Gastrocnemius medialis (tissue), 4 donors: ENCODE measurements at regions not wholly inside any gene's neighbourhood (a gene's known extent, or its start where the extent isn't known, plus 50 kb on each side); places are given as distances from the start of the nearest gene placed in this dataset.
A peak's percentile ranks its signal among the peaks of the same experiment; 100 is the strongest.

Source experiments
- ATAC-seq, 2 donors: fragments of 150-250 bp; one replicate each; pipeline ENCODE4 v1.9.1; 2016
- DNase-seq, 2 donors: peaks; one replicate each; pipeline ENCODE4 v3.0.0-alpha.2; 2019
- H3K27ac ChIP-seq, 4 donors: fragments of 200-600 bp; sonication (generic); 1 replicate in 1 of 4; 2 replicates in 3 of 4; pipeline ENCODE4 v1.5.1; 2016 to 2018; ENCODE audit warnings: mild to moderate bottlenecking in 2 of 4, moderate library complexity in 1 of 4
- H3K27me3 ChIP-seq, 3 donors: fragments of 200-600 bp; sonication (generic) in 2 of 3; 1 replicate in 1 of 3; 2 replicates in 2 of 3; pipeline versions ENCODE4 v1.5.1 to v1.6.0; 2016 to 2019; ENCODE audit warnings: mild to moderate bottlenecking in 1 of 3, moderate library complexity in 1 of 3
- H3K36me3 ChIP-seq, 2 donors: fragments of 200-600 bp; sonication (generic) in 1 of 2; one replicate each; pipeline ENCODE4 v1.5.1; 2017 to 2018
- H3K4me1 ChIP-seq, 2 donors: fragments of 200-600 bp; sonication (generic) in 1 of 2; one replicate each; pipeline ENCODE4 v1.5.1; 2016 to 2017; ENCODE audit warnings: mild to moderate bottlenecking in 2 of 2
- H3K4me3 ChIP-seq, 4 donors: fragments of 200-600 bp; sonication (generic) in 3 of 4; 1 replicate in 1 of 4; 2 replicates in 3 of 4; pipeline ENCODE4 v1.5.1; 2016 to 2019; ENCODE audit warnings: mild to moderate bottlenecking in 2 of 4
- H3K9me3 ChIP-seq, 3 donors: fragments of 200-600 bp; sonication (generic) in 2 of 3; 1 replicate in 1 of 3; 2 replicates in 2 of 3; pipeline ENCODE4 v1.5.1; 2016 to 2019
- POLR2A ChIP-seq, 2 donors: fragments of 450-650 bp; IDR thresholded peaks; one replicate each; pipeline ENCODE4 v1.6.1; 2017; ENCODE audit warnings: antibody characterized with exemption in 2 of 2, mild to moderate bottlenecking in 2 of 2, moderate library complexity in 2 of 2
- in situ Hi-C, 4 donors: fragments of 200-750 bp; cut with MboI; loops; one replicate each; pipeline versions ENCODE4 v1.15.0 to v1.8.0; 2017; ENCODE audit warnings: low sequenced_read_pairs in 4 of 4
- intact Hi-C: fragments of 100-400 bp; cut with DNase I; formaldehyde crosslinking; loops from one replicate; pipeline ENCODE4 v1.15.1; 2023; ENCODE audit warnings: low total_unique reads
- TF ChIP-seq, protein P1 (sequence below), 5 experiments: fragments of 450-650 bp in 3 of 5; fragments of 200-600 bp in 2 of 5; sonication (generic) in 2 of 5; IDR thresholded peaks in 4 of 5; conservative IDR thresholded peaks in 1 of 5; 1 replicate in 4 of 5; 2 replicates in 1 of 5; pipeline ENCODE4 v1.5.1; 2016 to 2019; ENCODE audit warnings: antibody characterized with exemption in 5 of 5, mild to moderate bottlenecking in 3 of 5, moderate library complexity in 3 of 5

DNA sequence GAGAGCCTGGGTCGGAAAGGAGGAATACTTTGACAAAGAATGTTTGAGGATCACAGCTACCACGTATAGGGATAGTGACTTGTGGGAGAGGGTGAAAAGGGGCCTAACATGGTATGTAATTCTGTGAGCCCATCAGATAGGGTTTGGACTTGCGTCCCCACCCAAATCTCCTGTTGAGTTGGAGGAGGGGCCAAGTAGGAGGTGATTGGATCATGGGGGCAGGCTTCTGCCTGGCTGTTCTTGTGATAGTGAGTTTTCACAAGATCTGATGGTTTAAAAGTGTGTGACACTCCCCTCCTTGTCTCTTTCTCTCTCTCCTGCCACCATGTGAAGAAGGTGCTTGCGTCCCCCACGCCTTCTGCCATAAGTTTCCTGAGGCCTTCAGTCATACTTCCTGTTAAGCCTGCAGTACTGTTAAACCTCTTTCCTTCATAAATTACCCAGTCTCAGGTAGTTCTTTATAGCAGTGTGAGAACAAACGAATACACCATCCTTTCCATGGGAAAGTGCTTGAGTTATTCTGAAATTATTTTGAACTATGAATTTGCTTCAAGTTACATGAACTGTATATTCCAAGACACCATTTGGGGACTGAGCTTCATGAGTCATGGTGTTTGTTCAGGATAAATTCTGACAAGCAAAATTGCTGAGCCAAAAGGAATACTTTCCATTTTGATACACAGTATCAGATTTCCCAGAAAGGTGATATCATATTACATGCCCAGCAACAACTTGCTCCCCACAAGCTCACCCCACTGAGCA, 68.8 kb upstream of the SSBP2 start:
- H3K9me3 ChIP-seq, result no peaks in the 10 kb centered on the region
- no peak overlapping the region for H3K4me3 ChIP-seq
- H3K27ac ChIP-seq, result peak overlapping the region in 2 of 4 donors; percentile 7 to 47
- H3K27me3 ChIP-seq, result no peaks in the 10 kb centered on the region
- DNase-seq (no peak), ATAC-seq (peak; percentile 23 to 33)
- H3K36me3 ChIP-seq, result no peaks in the 10 kb centered on the region
- intact Hi-C loops (no loop called here), in situ Hi-C loops (no loop called here)
- TF ChIP-seq, protein P1, sequence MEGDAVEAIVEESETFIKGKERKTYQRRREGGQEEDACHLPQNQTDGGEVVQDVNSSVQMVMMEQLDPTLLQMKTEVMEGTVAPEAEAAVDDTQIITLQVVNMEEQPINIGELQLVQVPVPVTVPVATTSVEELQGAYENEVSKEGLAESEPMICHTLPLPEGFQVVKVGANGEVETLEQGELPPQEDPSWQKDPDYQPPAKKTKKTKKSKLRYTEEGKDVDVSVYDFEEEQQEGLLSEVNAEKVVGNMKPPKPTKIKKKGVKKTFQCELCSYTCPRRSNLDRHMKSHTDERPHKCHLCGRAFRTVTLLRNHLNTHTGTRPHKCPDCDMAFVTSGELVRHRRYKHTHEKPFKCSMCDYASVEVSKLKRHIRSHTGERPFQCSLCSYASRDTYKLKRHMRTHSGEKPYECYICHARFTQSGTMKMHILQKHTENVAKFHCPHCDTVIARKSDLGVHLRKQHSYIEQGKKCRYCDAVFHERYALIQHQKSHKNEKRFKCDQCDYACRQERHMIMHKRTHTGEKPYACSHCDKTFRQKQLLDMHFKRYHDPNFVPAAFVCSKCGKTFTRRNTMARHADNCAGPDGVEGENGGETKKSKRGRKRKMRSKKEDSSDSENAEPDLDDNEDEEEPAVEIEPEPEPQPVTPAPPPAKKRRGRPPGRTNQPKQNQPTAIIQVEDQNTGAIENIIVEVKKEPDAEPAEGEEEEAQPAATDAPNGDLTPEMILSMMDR (IDR thresholded peaks at IDR 0.05 in 4 of 5, conservative IDR thresholded peaks at IDR 0.05 in 1 of 5), result no peak
- no peak for TF ChIP-seq POLR2A (IDR thresholded peaks at IDR 0.05)
- peaks cover 3 to 9% of the 10 kb centered on the region in 2 donors for H3K4me1 ChIP-seq

DNA sequence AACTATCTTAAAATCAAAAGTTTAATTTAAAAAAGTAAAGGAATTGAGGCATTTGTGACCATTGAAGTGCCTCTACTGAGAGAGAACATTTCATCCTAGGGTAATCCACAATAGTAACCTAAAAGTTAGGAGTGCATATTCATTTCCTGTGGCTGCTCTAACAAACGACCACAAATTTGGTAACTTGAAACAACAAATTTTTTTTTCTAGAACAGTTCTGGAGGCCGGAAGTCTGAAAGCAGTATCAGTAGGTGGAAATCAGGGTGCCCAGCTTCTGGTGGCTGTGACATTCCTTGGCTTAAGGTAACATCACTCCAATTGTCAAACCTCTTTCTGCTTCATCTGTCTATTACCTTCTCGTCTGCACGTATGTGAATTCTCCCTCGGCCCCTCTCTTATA, 67.1 kb upstream of the SSBP2 start:
- peaks cover 3 to 9% of the 10 kb centered on the region in 2 donors for H3K4me1 ChIP-seq
- H3K27me3 ChIP-seq, result no peaks in the 10 kb centered on the region
- intact Hi-C loops, result no loop called here
- no peak overlapping the region for H3K27ac ChIP-seq
- H3K36me3 ChIP-seq, result no peaks in the 10 kb centered on the region
- DNase-seq (no peak), ATAC-seq (no peak)
- TF ChIP-seq, protein P1 (IDR thresholded peaks at IDR 0.05 in 4 of 5, conservative IDR thresholded peaks at IDR 0.05 in 1 of 5), result no peak
- no peak for TF ChIP-seq POLR2A (IDR thresholded peaks at IDR 0.05)
- no peak overlapping the region for H3K4me3 ChIP-seq
- in situ Hi-C loops, result no loop called here
- H3K9me3 ChIP-seq, result no peaks in the 10 kb centered on the region

DNA sequence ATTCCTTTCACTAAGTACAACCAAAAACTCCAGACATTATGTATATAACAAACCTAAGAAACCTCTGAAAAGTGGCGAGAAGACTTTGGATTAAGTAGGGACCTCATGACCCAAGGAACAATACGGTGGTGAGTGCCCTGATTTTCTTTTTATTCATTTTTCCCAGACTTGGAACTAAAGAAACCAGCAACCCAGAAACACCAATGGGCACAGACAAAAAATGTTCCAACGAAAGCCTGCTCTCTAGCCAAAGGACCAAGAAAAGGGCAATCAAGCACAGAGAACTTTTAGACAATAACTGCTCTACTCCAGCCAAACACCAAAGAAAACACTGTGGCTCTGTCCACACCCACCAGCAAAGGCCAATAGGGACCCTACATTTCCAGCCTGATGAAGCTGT, 66.2 kb upstream of the SSBP2 start:
- ATAC-seq (no peak), DNase-seq (no peak)
- intact Hi-C loops (no loop called here), in situ Hi-C loops (no loop called here)
- H3K4me3 ChIP-seq, result no peak overlapping the region
- no peaks in the 10 kb centered on the region for H3K27me3 ChIP-seq
- H3K9me3 ChIP-seq, result no peaks in the 10 kb centered on the region
- H3K4me1 ChIP-seq, result peaks cover 3 to 9% of the 10 kb centered on the region in 2 donors
- no peak for TF ChIP-seq POLR2A (IDR thresholded peaks at IDR 0.05)
- TF ChIP-seq, protein P1 (IDR thresholded peaks at IDR 0.05 in 4 of 5, conservative IDR thresholded peaks at IDR 0.05 in 1 of 5), result no peak
- H3K36me3 ChIP-seq, result no peaks in the 10 kb centered on the region
- H3K27ac ChIP-seq, result no peak overlapping the region

DNA sequence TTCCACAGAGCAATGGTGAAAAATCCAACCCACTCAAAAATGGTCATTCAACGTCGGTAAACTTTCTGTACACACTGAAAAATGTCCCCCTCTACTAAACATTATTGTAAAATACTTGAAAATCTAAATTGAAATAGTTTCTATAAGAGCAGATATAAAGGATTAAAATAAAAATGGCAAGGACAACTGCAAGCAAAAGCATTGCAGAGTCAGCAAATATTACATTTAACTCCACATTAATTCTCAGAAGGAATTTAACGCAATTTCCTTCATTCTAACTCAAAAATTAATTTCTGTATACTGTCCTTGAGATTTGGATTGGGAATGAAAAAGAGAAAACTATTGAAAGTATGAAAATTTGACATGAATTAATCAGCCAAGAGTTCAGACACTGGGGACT, 64.4 kb upstream of the SSBP2 start:
- intact Hi-C loops, result no loop called here
- in situ Hi-C loops, result no loop called here
- no peak for ATAC-seq
- TF ChIP-seq, protein P1 (IDR thresholded peaks at IDR 0.05 in 4 of 5, conservative IDR thresholded peaks at IDR 0.05 in 1 of 5), result no peak
- no peak for TF ChIP-seq POLR2A (IDR thresholded peaks at IDR 0.05)
- Histone ChIP-seq H3K36me3 (no peaks in the 10 kb centered on the region), H3K27ac (no peak overlapping the region), H3K27me3 (no peaks in the 10 kb centered on the region), H3K4me1 (peaks cover 2 to 7% of the 10 kb centered on the region in 2 donors), H3K4me3 (no peak overlapping the region), H3K9me3 (no peaks in the 10 kb centered on the region)
- no peak for DNase-seq
